ENCODE measurements at regions not wholly inside any gene's neighbourhood (a gene's known extent, or its start where the extent isn't known, plus 50 kb on each side); places are given as distances from the start of the nearest gene placed in this dataset.
"Not testable (repeated sequence)": the region's sequence is repeated elsewhere in the genome, so short reads cannot be mapped to it uniquely, and the experiment has no call there.

GRCh38 chr9:15372455-15372854 lies 50.2 kb upstream of the SNAPC3 start:
- DNase-seq: no peak

- DNase-seq: no peak
Observed at GRCh38 chr9:15371448-15371845, 51.2 kb upstream of the SNAPC3 start.

GRCh38 chr9:15370466-15371447 lies 51.9 kb upstream of the SNAPC3 start:
- DNase-seq: no peak

- no peak for DNase-seq
Observed at GRCh38 chr9:15369871-15370270, 52.8 kb upstream of the SNAPC3 start.

GRCh38 chr9:15369238-15369637 lies 53.4 kb upstream of the SNAPC3 start:
- DNase-seq: no peak

- not testable (repeated sequence) for DNase-seq
Observed at GRCh38 chr9:15364975-15365553, 57.6 kb upstream of the SNAPC3 start.

GRCh38 chr9:15361737-15362136 lies 54.7 kb upstream of the TTC39B start:
- DNase-seq: no peak

GRCh38 chr9:15357050-15357653 lies 50.1 kb upstream of the TTC39B start:
- peak; percentile 80 for DNase-seq
